WERI-Rb-1 (cell line): ENCODE measurements at regions not wholly inside any gene's neighbourhood (a gene's known extent, or its start where the extent isn't known, plus 50 kb on each side); places are given as distances from the start of the nearest gene placed in this dataset.

Experiments
- DNase-seq: peaks from one replicate; pipeline ENCODE4 v3.0.0-alpha.2; 2020
- H3K27ac ChIP-seq: fragments of 250-450 bp; sonication (Bioruptor Pico); 2 replicates; pipeline ENCODE4 v1.5.1; 2020; ENCODE audit warnings: mild to moderate bottlenecking, moderate library complexity
- H3K27me3 ChIP-seq: fragments of 250-450 bp; sonication (Bioruptor Pico); 2 replicates; pipeline ENCODE4 v1.5.1; 2021; ENCODE audit warnings: mild to moderate bottlenecking, low read depth, moderate library complexity; ENCODE audit not compliant: insufficient read depth, severe bottlenecking
- H3K36me3 ChIP-seq: fragments of 250-450 bp; sonication (Bioruptor Pico); 2 replicates; pipeline ENCODE4 v1.5.1; 2020; ENCODE audit warnings: mild to moderate bottlenecking, moderate library complexity
- H3K4me3 ChIP-seq: 2 replicates; pipeline ENCODE4 v1.5.1; 2011; ENCODE audit warnings: low read depth, mild to moderate bottlenecking, control low read depth, low read length
- H3K9me3 ChIP-seq: fragments of 250-450 bp; sonication (Bioruptor Pico); 2 replicates; pipeline ENCODE4 v1.5.1; 2021; ENCODE audit warnings: mild to moderate bottlenecking, moderate library complexity; ENCODE audit not compliant: severe bottlenecking
- CTCF ChIP-seq: IDR thresholded peaks from 2 replicates; pipeline ENCODE4 v1.5.1; 2011; ENCODE audit warnings: low read depth, mild to moderate bottlenecking, control low read depth, inconsistent platforms, low read length

DNA sequence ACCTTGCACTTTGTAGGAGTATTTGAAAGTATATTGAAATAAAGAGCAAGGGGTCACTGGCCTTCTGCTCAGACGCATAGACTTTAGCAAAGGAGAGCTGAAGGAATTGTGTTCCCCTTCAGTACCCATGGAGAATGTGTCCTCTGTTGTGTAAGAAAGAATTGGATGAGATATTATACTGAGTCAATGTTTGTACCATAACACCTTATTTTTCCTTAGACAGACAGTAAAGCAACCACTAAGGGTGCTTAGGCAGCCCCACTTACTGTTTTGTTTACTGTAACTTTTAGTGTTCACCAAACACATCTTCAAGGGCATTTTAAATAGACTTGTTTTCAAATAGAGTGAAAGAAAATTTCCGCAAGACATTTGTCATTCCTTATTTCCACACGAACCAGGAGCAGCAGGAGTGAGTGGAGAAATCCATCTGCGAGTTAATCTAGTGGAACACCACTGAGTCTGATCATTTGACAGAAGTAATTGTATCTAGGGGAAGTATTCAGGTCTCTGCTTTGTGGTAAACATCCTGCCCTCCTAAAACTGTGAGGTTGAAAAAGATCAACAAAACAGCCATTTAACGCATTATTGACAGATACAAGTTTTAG lies 89.5 kb downstream of the SLIT2 start:
- H3K27ac ChIP-seq = no peak overlapping the region
- TF ChIP-seq CTCF = no peak
- no peaks in the 10 kb centered on the region for H3K27me3 ChIP-seq
- no peak overlapping the region for H3K4me3 ChIP-seq
- no peaks in the 10 kb centered on the region for H3K36me3 ChIP-seq
- DNase-seq = no peak
- no peaks in the 10 kb centered on the region for H3K9me3 ChIP-seq

GRCh38 chr4:20347531-20347930 lies 95.8 kb downstream of the SLIT2 start:
- TF ChIP-seq CTCF = no peak
- Histone ChIP-seq H3K27ac (no peak overlapping the region), H3K4me3 (no peak overlapping the region), H3K36me3 (no peaks in the 10 kb centered on the region), H3K9me3 (no peaks in the 10 kb centered on the region), H3K27me3 (no peaks in the 10 kb centered on the region)
- no peak for DNase-seq

DNA sequence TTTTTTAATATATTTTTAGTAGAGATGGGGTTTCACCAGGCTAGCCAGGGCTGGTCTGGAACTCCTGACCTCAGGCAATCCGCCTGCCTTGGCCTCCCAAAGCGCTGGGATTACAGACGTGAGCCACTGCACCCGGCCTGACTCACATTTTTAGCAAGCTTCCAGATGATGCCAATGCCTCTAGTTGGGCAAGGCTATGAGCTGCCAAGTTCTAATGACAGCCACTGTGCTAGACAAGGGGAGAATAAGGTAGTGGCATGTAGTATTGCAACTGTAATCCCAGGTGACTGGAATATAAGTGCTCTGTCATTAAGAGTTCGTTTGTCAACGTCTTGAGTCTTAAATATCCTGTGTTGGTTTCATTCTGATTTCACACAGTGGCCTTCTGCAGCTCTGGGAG lies 96.7 kb downstream of the SLIT2 start:
- no peaks in the 10 kb centered on the region for H3K9me3 ChIP-seq
- no peak overlapping the region for H3K4me3 ChIP-seq
- no peak overlapping the region for H3K27ac ChIP-seq
- no peak for TF ChIP-seq CTCF
- no peaks in the 10 kb centered on the region for H3K27me3 ChIP-seq
- DNase-seq = no peak
- no peaks in the 10 kb centered on the region for H3K36me3 ChIP-seq

DNA sequence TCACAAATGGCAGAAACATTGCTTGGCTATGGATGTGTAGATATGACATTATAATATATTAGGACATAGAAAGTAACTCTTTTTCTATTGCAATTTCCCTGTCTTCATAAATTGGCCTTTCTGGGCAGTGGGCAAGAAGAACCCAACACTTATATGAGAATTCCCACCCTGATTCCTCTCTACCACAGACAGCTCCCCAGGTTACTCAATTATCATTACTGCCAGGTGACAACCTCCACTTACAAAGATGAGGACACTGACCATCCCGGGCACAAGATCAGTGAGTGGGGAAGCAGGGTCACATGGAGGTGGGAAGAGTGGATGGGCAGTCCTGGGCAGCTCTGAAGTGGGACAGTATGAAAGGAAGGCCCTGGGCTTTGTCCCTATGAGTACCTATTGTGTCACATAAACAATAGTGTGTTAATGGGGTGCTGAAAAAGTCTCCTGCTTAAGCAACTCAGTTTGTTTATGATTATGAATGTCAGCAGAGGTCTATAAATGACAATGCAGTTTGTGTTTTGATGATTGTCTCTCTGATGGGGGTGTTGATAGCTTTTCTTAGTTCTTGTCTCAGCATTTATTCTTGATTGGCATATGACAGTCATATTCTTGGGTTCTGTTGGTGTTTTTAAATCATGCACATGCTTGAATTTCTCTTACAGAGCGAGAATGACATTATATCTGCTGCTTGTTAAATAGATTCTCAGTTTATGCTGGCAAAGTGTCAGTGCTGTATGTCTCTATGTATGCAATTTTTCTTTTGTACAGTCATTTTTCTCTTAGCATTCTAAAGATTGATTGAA lies 99.9 kb downstream of the SLIT2 start:
- DNase-seq = no peak
- TF ChIP-seq CTCF = no peak
- Histone ChIP-seq H3K27ac (no peak overlapping the region), H3K36me3 (no peaks in the 10 kb centered on the region), H3K27me3 (no peaks in the 10 kb centered on the region), H3K4me3 (no peak overlapping the region), H3K9me3 (no peaks in the 10 kb centered on the region)

- no peak for TF ChIP-seq CTCF
- no peak for DNase-seq
- H3K27me3 ChIP-seq = no peaks in the 10 kb centered on the region
- no peak overlapping the region for H3K4me3 ChIP-seq
- H3K27ac ChIP-seq = no peak overlapping the region
- H3K36me3 ChIP-seq = no peaks in the 10 kb centered on the region
- H3K9me3 ChIP-seq = no peaks in the 10 kb centered on the region
Measured at GRCh38 chr4:20352163-20352431, 100.4 kb downstream of the SLIT2 start.

GRCh38 chr4:20353646-20354045 lies 101.9 kb downstream of the SLIT2 start:
- H3K27ac ChIP-seq = no peak overlapping the region; the same call in 1 of the 2 replicates
- TF ChIP-seq CTCF = no peak
- no peaks in the 10 kb centered on the region for H3K27me3 ChIP-seq
- no peaks in the 10 kb centered on the region for H3K36me3 ChIP-seq
- no peak for DNase-seq
- H3K9me3 ChIP-seq = no peaks in the 10 kb centered on the region
- H3K4me3 ChIP-seq = no peak overlapping the region
